Endothelial cell of umbilical vein (primary cell): ENCODE measurements at regions not wholly inside any gene's neighbourhood (a gene's known extent, or its start where the extent isn't known, plus 50 kb on each side); places are given as distances from the start of the nearest gene placed in this dataset.

Source experiments
- BruUV-seq: library from RNA; stranded (reverse); fragments of 400-500 nt; replicated peaks from 2 replicates; lab custom pipeline; 2021; lab: Mats Ljungman, UMichigan
- CTCF ChIA-PET: fragments of 300-600, 350-600 bp; sonication (Branson Sonifier 250); formaldehyde crosslinking; loops from one replicate; lab custom pipeline; 2021; ENCODE audit warnings: antibody characterized with exemption, inconsistent platforms; lab: Charles Lee
- POLR2A ChIA-PET: fragments of 300-600, 350-600 bp; sonication (Branson Sonifier 250); formaldehyde crosslinking; loops from one replicate; lab custom pipeline; 2021; ENCODE audit warnings: antibody characterized with exemption, inconsistent platforms; lab: Charles Lee
- DNase-seq: peaks from one replicate; pipeline ENCODE4 v3.0.0-alpha.2; 2011; ENCODE audit warnings: low read depth, low spot score
- FAIRE-seq: peaks from 2 replicates; lab custom pipeline; 2011; peaks lifted over from hg19 to GRCh38; lab: Jason Lieb, UNC
- H2AFZ ChIP-seq: 2 replicates; pipeline ENCODE4 v1.6.0; 2012; ENCODE audit warnings: low read depth, low read length, control low read depth, inconsistent platforms
- H3K27ac ChIP-seq: 2 replicates; pipeline ENCODE4 v1.5.1; 2011; ENCODE audit warnings: low read depth, mild to moderate bottlenecking, control low read depth, low read length, moderate library complexity; ENCODE audit not compliant: insufficient read depth
- H3K27me3 ChIP-seq, 2 experiments: 2 replicates each; pipeline versions ENCODE4 v1.6.0 to v1.6.1; 2011; ENCODE audit warnings: low read length in 2 of 2, mixed read lengths in 1 of 2; ENCODE audit not compliant: control insufficient read depth in 2 of 2, insufficient read depth in 2 of 2
- H3K36me3 ChIP-seq, 2 experiments: 2 replicates in 1 of 2; 3 replicates in 1 of 2; pipeline ENCODE4 v1.5.1; 2011; ENCODE audit warnings: low read length in 2 of 2, mild to moderate bottlenecking in 1 of 2, moderate library complexity in 1 of 2; ENCODE audit not compliant: control insufficient read depth in 2 of 2, insufficient read depth in 2 of 2; ENCODE audit errors: extremely low read depth in 1 of 2
- H3K4me1 ChIP-seq: 3 replicates; pipeline ENCODE4 v1.5.1; 2011; ENCODE audit warnings: mild to moderate bottlenecking, low read length; ENCODE audit not compliant: control insufficient read depth, insufficient read depth; ENCODE audit errors: extremely low read depth
- H3K4me2 ChIP-seq: 2 replicates; pipeline ENCODE4 v1.6.1; 2011; ENCODE audit warnings: low read length, control low read depth, mixed read lengths; ENCODE audit not compliant: insufficient read depth
- H3K4me3 ChIP-seq, 3 experiments: fragments of 200-600 bp in 1 of 3; sonication (generic), shearing (Covaris generic) in 1 of 3; replicated peaks in 1 of 3; 2 replicates each; pipeline ENCODE4 v1.5.1; 2011 to 2016; ENCODE audit warnings: control low read depth in 3 of 3, low read length in 3 of 3, mild to moderate bottlenecking in 2 of 3, inconsistent platforms in 1 of 3, low read depth in 1 of 3, moderate library complexity in 1 of 3; ENCODE audit not compliant: insufficient read depth in 1 of 3
- H3K79me2 ChIP-seq: 2 replicates; pipeline ENCODE4 v1.6.0; 2012; ENCODE audit warnings: low read length, inconsistent platforms; ENCODE audit not compliant: control insufficient read depth, insufficient read depth
- H3K9ac ChIP-seq: replicated peaks from 2 replicates; pipeline ENCODE3; 2011; ENCODE audit warnings: low read length, control low read depth; ENCODE audit not compliant: insufficient read depth; ENCODE audit errors: extremely low read depth
- H3K9me1 ChIP-seq: replicated peaks from 3 replicates; pipeline ENCODE4 v1.6.0; 2011; ENCODE audit warnings: mild to moderate bottlenecking, low read length; ENCODE audit not compliant: control insufficient read depth, insufficient read depth; ENCODE audit errors: extremely low read depth
- H3K9me3 ChIP-seq: replicated peaks from 2 replicates; pipeline ENCODE4 v1.5.1; 2012; ENCODE audit warnings: low read length, inconsistent platforms; ENCODE audit not compliant: control insufficient read depth, insufficient read depth
- H4K20me1 ChIP-seq: replicated peaks from 2 replicates; pipeline ENCODE3; 2011; ENCODE audit warnings: mild to moderate bottlenecking, low read length; ENCODE audit not compliant: control insufficient read depth, insufficient read depth; ENCODE audit errors: extremely low read depth
- CTCF ChIP-seq, 2 donors: IDR thresholded peaks; 1 replicate in 1 of 2; 2 replicates in 1 of 2; pipeline ENCODE4 v1.5.1; 2011; ENCODE audit warnings: low read length in 2 of 2, mild to moderate bottlenecking in 2 of 2, moderate library complexity in 2 of 2, control low read depth in 1 of 2, inconsistent platforms in 1 of 2, low read depth in 1 of 2; ENCODE audit not compliant: insufficient read depth in 1 of 2; ENCODE audit errors: extremely low read depth in 1 of 2
- EZH2 ChIP-seq: IDR thresholded peaks from 2 replicates; pipeline ENCODE4 v1.6.1; 2012; ENCODE audit warnings: borderline replicate concordance, low read depth, mild to moderate bottlenecking, moderate library complexity, low read length, inconsistent platforms; ENCODE audit not compliant: severe bottlenecking
- FOS ChIP-seq: IDR thresholded peaks from 2 replicates; pipeline ENCODE4 v1.6.1; 2011; ENCODE audit warnings: mild to moderate bottlenecking, low read length, moderate library complexity, borderline replicate concordance; ENCODE audit not compliant: insufficient read depth
- GATA2 ChIP-seq: IDR thresholded peaks from 2 replicates; pipeline ENCODE4 v1.7.0; 2011; ENCODE audit warnings: low read depth, mild to moderate bottlenecking, moderate library complexity, mixed read lengths, low read length; ENCODE audit not compliant: insufficient read length, insufficient read depth
- JUN ChIP-seq: IDR thresholded peaks from 2 replicates; pipeline ENCODE4 v1.6.1; 2011; ENCODE audit warnings: borderline replicate concordance, low read depth; ENCODE audit not compliant: insufficient read length, insufficient read depth
- MAX ChIP-seq: IDR thresholded peaks from 2 replicates; pipeline ENCODE4 v1.6.1; 2011; ENCODE audit not compliant: insufficient read depth, insufficient read length
- MYC ChIP-seq: IDR thresholded peaks from one replicate; pipeline ENCODE4 v1.6.1; 2011; ENCODE audit warnings: mild to moderate bottlenecking, low read depth, low read length
- POLR2A ChIP-seq: IDR thresholded peaks from 2 replicates; pipeline ENCODE4 v1.6.1; 2012; ENCODE audit warnings: low read depth, mild to moderate bottlenecking, control low read depth, low read length
- POLR2AphosphoS5 ChIP-seq: IDR thresholded peaks from 2 replicates; pipeline ENCODE4 v1.6.1; 2012; ENCODE audit warnings: low read depth, mild to moderate bottlenecking, control low read depth, low read length, moderate library complexity; ENCODE audit not compliant: insufficient read depth
- dilution Hi-C: fragments of 300-500 bp; cut with MboI; formaldehyde crosslinking; loops from one replicate; pipeline ENCODE4 v1.15.0; 2019; ENCODE audit warnings: low sequenced_read_pairs; ENCODE audit not compliant: extremely low pct_ligation_motif_present
- intact Hi-C: fragments of 100-400 bp; cut with micrococcal nuclease; formaldehyde crosslinking; loops from one replicate; pipeline ENCODE4 v1.10.0; 2022

GRCh38 chr2:6418291-6418690, 447.4 kb downstream of the CMPK2 start:
- H3K9me1 ChIP-seq: no peaks in the 10 kb centered on the region
- CTCF ChIA-PET: no interaction called here
- no peak overlapping the region for H3K27ac ChIP-seq
- H4K20me1 ChIP-seq: no peaks in the 10 kb centered on the region
- dilution Hi-C loops (no loop called here), intact Hi-C loops (no loop called here)
- TF ChIP-seq MYC (no peak), GATA2 (no peak), MAX (no peak), EZH2 (no peak), FOS (no peak), CTCF (IDR thresholded peaks at IDR 0.05; ENCODE audit: extremely low read depth in 1 of 2, insufficient read depth in 1 of 2, low read depth in 1 of 2, low read length in 2 of 2) (no peak), JUN (no peak), POLR2AphosphoS5 (no peak), POLR2A (no peak)
- FAIRE-seq (no peak), DNase-seq (no peak)
- H3K9ac ChIP-seq: no peak overlapping the region
- no peaks in the 10 kb centered on the region for H3K4me1 ChIP-seq
- no TSS peak for BruUV-seq
- no peak overlapping the region for H3K4me3 ChIP-seq
- H3K4me2 ChIP-seq: no peak overlapping the region
- peaks cover 4% of the 10 kb centered on the region for H3K9me3 ChIP-seq
- POLR2A ChIA-PET: no interaction called here
- H2AFZ ChIP-seq: no peak overlapping the region
- H3K27me3 ChIP-seq: no peaks in the 10 kb centered on the region
- H3K36me3 ChIP-seq: no peaks in the 10 kb centered on the region
- H3K79me2 ChIP-seq: no peaks in the 10 kb centered on the region
